ENCODE measurements at regions not wholly inside any gene's neighbourhood (a gene's known extent, or its start where the extent isn't known, plus 50 kb on each side); places are given as distances from the start of the nearest gene placed in this dataset.
"Not testable (repeated sequence)": the region's sequence is repeated elsewhere in the genome, so short reads cannot be mapped to it uniquely, and the experiment has no call there.

- no peaks in the 10 kb centered on the region for H3K9me3 ChIP-seq (replicated peaks)
Observed at GRCh38 chr17:5741810-5742209, 157.5 kb upstream of the NLRP1 start.

GRCh38 chr17:5745111-5745813, 161.0 kb upstream of the NLRP1 start:
- H3K4me3 ChIP-seq, result no peak overlapping the region
- H3K36me3 ChIP-seq, result no peaks in the 10 kb centered on the region
- H3K27me3 ChIP-seq (replicated peaks), result no peaks in the 10 kb centered on the region
- DNase-seq (ENCODE audit: low read depth in 1 of 2, low spot score in 2 of 2), result no peak
- H3K27ac ChIP-seq, result no peak overlapping the region
- H3K9me3 ChIP-seq (replicated peaks), result no peaks in the 10 kb centered on the region
- peaks cover 8% of the 10 kb centered on the region for H3K4me1 ChIP-seq (replicated peaks)

More at GRCh38 chr17:5741810-5742209, 157.5 kb upstream of the NLRP1 start:
- Histone ChIP-seq H3K27ac (no peak overlapping the region), H3K36me3 (no peaks in the 10 kb centered on the region), H3K4me1 (replicated peaks) (no peaks in the 10 kb centered on the region), H3K4me3 (no peak overlapping the region), H3K27me3 (replicated peaks) (no peaks in the 10 kb centered on the region)
- DNase-seq (ENCODE audit: low read depth in 1 of 2, low spot score in 2 of 2), result no peak

GRCh38 chr17:5747276-5747675, 163.0 kb upstream of the NLRP1 start:
- no peaks in the 10 kb centered on the region for H3K36me3 ChIP-seq
- no peak overlapping the region for H3K27ac ChIP-seq
- no peak for DNase-seq (ENCODE audit: low read depth in 1 of 2, low spot score in 2 of 2)
- H3K4me1 ChIP-seq (replicated peaks), result peaks cover 8% of the 10 kb centered on the region
- no peaks in the 10 kb centered on the region for H3K27me3 ChIP-seq (replicated peaks)
- no peak overlapping the region for H3K4me3 ChIP-seq
- H3K9me3 ChIP-seq (replicated peaks), result no peaks in the 10 kb centered on the region

- no peaks in the 10 kb centered on the region for H3K9me3 ChIP-seq (replicated peaks)
- no peak for DNase-seq (ENCODE audit: low read depth in 1 of 2, low spot score in 2 of 2)
- H3K4me1 ChIP-seq (replicated peaks), result peaks cover 8% of the 10 kb centered on the region
- no peak overlapping the region for H3K27ac ChIP-seq
- H3K36me3 ChIP-seq, result no peaks in the 10 kb centered on the region
- H3K4me3 ChIP-seq, result no peak overlapping the region
- H3K27me3 ChIP-seq (replicated peaks), result no peaks in the 10 kb centered on the region
Observed at GRCh38 chr17:5747964-5748363, 163.7 kb upstream of the NLRP1 start.

- DNase-seq (ENCODE audit: low read depth in 1 of 2, low spot score in 2 of 2), result no peak
- H3K36me3 ChIP-seq, result no peaks in the 10 kb centered on the region
- H3K9me3 ChIP-seq (replicated peaks), result no peaks in the 10 kb centered on the region
- no peak overlapping the region for H3K4me3 ChIP-seq
- H3K4me1 ChIP-seq (replicated peaks), result peaks cover 14% of the 10 kb centered on the region
- no peaks in the 10 kb centered on the region for H3K27me3 ChIP-seq (replicated peaks)
- no peak overlapping the region for H3K27ac ChIP-seq
Observed at GRCh38 chr17:5753421-5753820, 169.1 kb upstream of the NLRP1 start.

- no peak overlapping the region for H3K4me3 ChIP-seq
- H3K4me1 ChIP-seq (replicated peaks), result 0 out of 2 replicates have a peak, but pooled peaks cover 6% of the 10 kb centered on the region
- no peaks in the 10 kb centered on the region for H3K27me3 ChIP-seq (replicated peaks)
- no peaks in the 10 kb centered on the region for H3K9me3 ChIP-seq (replicated peaks)
- no peak for DNase-seq (ENCODE audit: low read depth in 1 of 2, low spot score in 2 of 2)
- H3K36me3 ChIP-seq, result no peaks in the 10 kb centered on the region
- H3K27ac ChIP-seq, result no peak overlapping the region
Observed at GRCh38 chr17:5757314-5757907, 173.1 kb upstream of the NLRP1 start.

- Histone ChIP-seq H3K4me1 (replicated peaks) (0 out of 2 replicates have a peak, but pooled peaks cover 6% of the 10 kb centered on the region), H3K27me3 (replicated peaks) (no peaks in the 10 kb centered on the region), H3K36me3 (no peaks in the 10 kb centered on the region), H3K9me3 (replicated peaks) (no peaks in the 10 kb centered on the region), H3K27ac (no peak overlapping the region), H3K4me3 (no peak overlapping the region)
- no peak for DNase-seq (ENCODE audit: low read depth in 1 of 2, low spot score in 2 of 2)
Observed at GRCh38 chr17:5758651-5759050, 174.3 kb upstream of the NLRP1 start.

GRCh38 chr17:5759501-5759925, 175.2 kb upstream of the NLRP1 start:
- DNase-seq (ENCODE audit: low read depth in 1 of 2, low spot score in 2 of 2), result no peak
- Histone ChIP-seq H3K4me3 (no peak overlapping the region), H3K27me3 (replicated peaks) (no peaks in the 10 kb centered on the region), H3K36me3 (no peaks in the 10 kb centered on the region), H3K27ac (no peak overlapping the region), H3K9me3 (replicated peaks) (no peaks in the 10 kb centered on the region), H3K4me1 (replicated peaks) (0 out of 2 replicates have a peak, but pooled peaks cover 6% of the 10 kb centered on the region)

GRCh38 chr17:5762191-5762590, 177.9 kb upstream of the NLRP1 start:
- Histone ChIP-seq H3K9me3 (replicated peaks) (no peaks in the 10 kb centered on the region), H3K4me3 (no peak overlapping the region), H3K36me3 (no peaks in the 10 kb centered on the region), H3K27me3 (replicated peaks) (no peaks in the 10 kb centered on the region), H3K27ac (no peak overlapping the region), H3K4me1 (replicated peaks) (0 out of 2 replicates have a peak, but pooled peaks cover 5% of the 10 kb centered on the region)
- no peak for DNase-seq (ENCODE audit: low read depth in 1 of 2, low spot score in 2 of 2)

- H3K4me1 ChIP-seq (replicated peaks), result no peaks in the 10 kb centered on the region
- no peak for DNase-seq (ENCODE audit: low read depth in 1 of 2, low spot score in 2 of 2)
- no peaks in the 10 kb centered on the region for H3K27me3 ChIP-seq (replicated peaks)
- H3K36me3 ChIP-seq, result no peaks in the 10 kb centered on the region
- no peak overlapping the region for H3K4me3 ChIP-seq
- no peaks in the 10 kb centered on the region for H3K9me3 ChIP-seq (replicated peaks)
- H3K27ac ChIP-seq, result no peak overlapping the region
Observed at GRCh38 chr17:5763595-5764306, 179.4 kb upstream of the NLRP1 start.

GRCh38 chr17:5769593-5770354, 185.5 kb upstream of the NLRP1 start:
- no peak overlapping the region for H3K27ac ChIP-seq
- H3K4me3 ChIP-seq, result no peak overlapping the region
- H3K9me3 ChIP-seq (replicated peaks), result no peaks in the 10 kb centered on the region
- no peaks in the 10 kb centered on the region for H3K27me3 ChIP-seq (replicated peaks)
- H3K4me1 ChIP-seq (replicated peaks), result peaks cover 12% of the 10 kb centered on the region
- H3K36me3 ChIP-seq, result no peaks in the 10 kb centered on the region
- no peak for DNase-seq (ENCODE audit: low read depth in 1 of 2, low spot score in 2 of 2)

GRCh38 chr17:5770441-5771270, 186.3 kb upstream of the NLRP1 start:
- Histone ChIP-seq H3K4me3 (no peak overlapping the region), H3K27me3 (replicated peaks) (no peaks in the 10 kb centered on the region), H3K9me3 (replicated peaks) (no peaks in the 10 kb centered on the region), H3K36me3 (no peaks in the 10 kb centered on the region), H3K4me1 (replicated peaks) (peaks cover 13% of the 10 kb centered on the region), H3K27ac (no peak overlapping the region)
- no peak for DNase-seq (ENCODE audit: low read depth in 1 of 2, low spot score in 2 of 2)

- not testable (repeated sequence) for H3K27me3 ChIP-seq (replicated peaks); H3K27ac ChIP-seq; H3K4me3 ChIP-seq; H3K9me3 ChIP-seq (replicated peaks); H3K36me3 ChIP-seq; DNase-seq (ENCODE audit: low read depth in 1 of 2, low spot score in 2 of 2)
- peaks cover 19% of the 10 kb centered on the region for H3K4me1 ChIP-seq (replicated peaks)
Observed at GRCh38 chr17:5771271-5771577, 186.9 kb upstream of the NLRP1 start.
